DND-41 (cell line): ENCODE measurements at regions not wholly inside any gene's neighbourhood (a gene's known extent, or its start where the extent isn't known, plus 50 kb on each side); places are given as distances from the start of the nearest gene placed in this dataset.

ENCODE experiments used
- CTCF ChIP-seq: IDR thresholded peaks from 2 replicates; pipeline ENCODE4 v1.5.1; 2012; ENCODE audit warnings: borderline replicate concordance, low read length, moderate library complexity, mild to moderate bottlenecking; ENCODE audit not compliant: poor library complexity, severe bottlenecking; ENCODE audit errors: extremely low read depth
- EZH2 ChIP-seq: IDR thresholded peaks from 3 replicates; pipeline ENCODE4 v1.6.1; 2012; ENCODE audit warnings: borderline replicate concordance, low read depth, mild to moderate bottlenecking, moderate library complexity, low read length, inconsistent platforms; ENCODE audit not compliant: severe bottlenecking

GRCh38 chr5:34535944-34536623 lies 120.0 kb upstream of the RAI14 start:
- no peak for TF ChIP-seq CTCF
- TF ChIP-seq EZH2 = no peak
